ENCODE measurements at regions not wholly inside any gene's neighbourhood (a gene's known extent, or its start where the extent isn't known, plus 50 kb on each side); places are given as distances from the start of the nearest gene placed in this dataset.

DNA sequence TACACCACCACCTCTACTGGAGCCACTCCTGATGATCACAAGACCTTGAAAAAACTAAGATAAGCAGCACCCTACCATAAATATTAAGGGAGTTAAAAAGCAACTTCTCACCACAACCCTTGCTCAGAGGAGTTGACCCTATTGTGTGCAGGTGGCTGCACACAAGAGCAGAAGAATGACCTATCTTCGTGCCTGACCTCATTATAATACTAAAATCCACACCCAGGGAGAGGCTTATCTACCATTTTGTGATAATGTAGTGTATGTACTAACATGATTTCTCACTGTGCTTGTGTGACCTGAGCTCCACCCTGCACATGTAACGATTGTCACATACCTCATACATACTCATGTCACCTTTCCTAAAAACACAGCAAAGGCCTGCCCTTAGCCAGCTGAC lies 205.0 kb upstream of the MBL2 start:
- intact Hi-C loops (cut with DNase I; ENCODE audit: low total_unique reads), result no loop called here
- H3K4me3 ChIP-seq (ENCODE audit: low read depth, poor library complexity, severe bottlenecking), result no peak overlapping the region
- no peak for TF ChIP-seq POLR2A (IDR thresholded peaks at IDR 0.05)
- TF ChIP-seq, protein P1, sequence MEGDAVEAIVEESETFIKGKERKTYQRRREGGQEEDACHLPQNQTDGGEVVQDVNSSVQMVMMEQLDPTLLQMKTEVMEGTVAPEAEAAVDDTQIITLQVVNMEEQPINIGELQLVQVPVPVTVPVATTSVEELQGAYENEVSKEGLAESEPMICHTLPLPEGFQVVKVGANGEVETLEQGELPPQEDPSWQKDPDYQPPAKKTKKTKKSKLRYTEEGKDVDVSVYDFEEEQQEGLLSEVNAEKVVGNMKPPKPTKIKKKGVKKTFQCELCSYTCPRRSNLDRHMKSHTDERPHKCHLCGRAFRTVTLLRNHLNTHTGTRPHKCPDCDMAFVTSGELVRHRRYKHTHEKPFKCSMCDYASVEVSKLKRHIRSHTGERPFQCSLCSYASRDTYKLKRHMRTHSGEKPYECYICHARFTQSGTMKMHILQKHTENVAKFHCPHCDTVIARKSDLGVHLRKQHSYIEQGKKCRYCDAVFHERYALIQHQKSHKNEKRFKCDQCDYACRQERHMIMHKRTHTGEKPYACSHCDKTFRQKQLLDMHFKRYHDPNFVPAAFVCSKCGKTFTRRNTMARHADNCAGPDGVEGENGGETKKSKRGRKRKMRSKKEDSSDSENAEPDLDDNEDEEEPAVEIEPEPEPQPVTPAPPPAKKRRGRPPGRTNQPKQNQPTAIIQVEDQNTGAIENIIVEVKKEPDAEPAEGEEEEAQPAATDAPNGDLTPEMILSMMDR (IDR thresholded peaks at IDR 0.05), result no peak
- WGBS, 2 donors, result 82 to 83% methylated on average over 2 of the region's 2 CpGs
- no peak for DNase-seq (ENCODE audit: low spot score in 2 of 2)

DNA sequence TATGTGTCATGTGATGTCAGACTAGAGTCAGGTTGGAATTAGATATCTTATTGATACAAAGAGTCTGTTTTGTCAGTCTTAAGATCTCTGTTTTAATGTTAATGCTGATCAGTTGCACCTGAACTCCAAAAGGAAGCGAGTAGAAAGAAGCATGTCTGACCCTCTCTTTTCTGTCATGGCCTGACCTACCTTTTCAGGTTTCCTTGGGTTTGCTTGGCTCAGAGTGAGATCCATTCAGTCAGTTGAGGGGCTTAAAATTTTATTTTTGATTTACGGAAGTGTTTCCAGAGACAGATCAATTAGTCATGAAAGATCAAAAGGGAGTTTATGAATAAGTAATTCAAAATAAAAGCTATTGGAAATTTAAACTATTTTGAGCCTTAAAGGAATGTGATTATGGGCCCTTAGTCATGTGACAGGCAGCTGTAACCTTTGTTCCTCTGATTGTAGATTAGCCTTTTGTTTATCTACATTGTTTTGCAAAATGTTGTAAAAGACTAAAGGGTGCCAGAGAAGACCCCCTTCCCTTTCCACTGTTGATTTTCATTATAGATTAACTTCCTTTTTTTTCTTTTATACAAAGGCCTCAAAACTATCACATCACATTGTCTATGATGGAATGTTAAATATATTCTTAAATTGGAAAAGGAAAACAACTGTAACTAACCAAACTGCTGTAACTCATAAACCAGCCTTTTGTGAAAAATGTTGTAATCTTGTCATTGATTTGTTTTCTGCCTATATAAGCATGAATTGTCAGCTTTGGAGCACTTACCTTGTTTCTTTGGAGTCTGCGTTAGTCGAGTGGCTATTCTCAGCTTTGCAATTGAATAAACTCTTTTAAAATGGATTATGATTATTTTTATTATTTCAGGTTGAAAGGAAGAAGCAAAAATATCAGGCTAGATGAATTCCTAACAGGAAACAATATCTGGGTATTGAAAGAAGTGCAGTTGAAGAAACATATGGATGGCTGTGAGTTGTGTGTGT lies 195.5 kb upstream of the MBL2 start:
- no peak for DNase-seq (ENCODE audit: low spot score in 2 of 2)
- no peak overlapping the region for H3K4me3 ChIP-seq (ENCODE audit: low read depth, poor library complexity, severe bottlenecking)
- intact Hi-C loops (cut with DNase I; ENCODE audit: low total_unique reads), result no loop called here
- TF ChIP-seq, protein P1 (IDR thresholded peaks at IDR 0.05), result no peak
- TF ChIP-seq POLR2A (IDR thresholded peaks at IDR 0.05), result no peak
- 79 to 88% methylated on average over 4 of the region's 4 CpGs for WGBS, 2 donors

DNA sequence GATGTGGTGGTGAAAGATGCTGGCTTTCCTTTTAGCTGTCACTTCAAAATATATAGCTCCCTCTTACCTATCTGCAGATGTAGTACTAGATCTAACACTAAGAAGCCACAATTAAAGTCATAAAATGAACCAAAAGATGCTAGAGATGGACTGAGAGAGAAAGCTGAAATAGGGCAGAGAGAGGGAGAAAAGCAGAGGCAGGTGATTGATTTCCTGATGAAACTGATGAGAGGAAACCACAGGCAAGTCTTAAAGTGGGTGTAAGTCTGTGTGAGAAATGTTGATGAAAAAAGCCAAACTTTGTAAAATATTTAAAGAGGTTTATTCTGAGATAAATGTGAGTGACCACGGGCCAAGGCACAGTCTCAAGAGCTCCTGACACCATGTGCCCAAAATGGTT lies 194.3 kb upstream of the MBL2 start:
- H3K4me3 ChIP-seq (ENCODE audit: low read depth, poor library complexity, severe bottlenecking), result no peak overlapping the region
- no peak for TF ChIP-seq POLR2A (IDR thresholded peaks at IDR 0.05)
- TF ChIP-seq, protein P1 (IDR thresholded peaks at IDR 0.05), result no peak
- intact Hi-C loops (cut with DNase I; ENCODE audit: low total_unique reads), result no loop called here
- WGBS, 2 donors, result 86 to 100% methylated on average over 1 of the region's 1 CpG
- no peak for DNase-seq (ENCODE audit: low spot score in 2 of 2)

DNA sequence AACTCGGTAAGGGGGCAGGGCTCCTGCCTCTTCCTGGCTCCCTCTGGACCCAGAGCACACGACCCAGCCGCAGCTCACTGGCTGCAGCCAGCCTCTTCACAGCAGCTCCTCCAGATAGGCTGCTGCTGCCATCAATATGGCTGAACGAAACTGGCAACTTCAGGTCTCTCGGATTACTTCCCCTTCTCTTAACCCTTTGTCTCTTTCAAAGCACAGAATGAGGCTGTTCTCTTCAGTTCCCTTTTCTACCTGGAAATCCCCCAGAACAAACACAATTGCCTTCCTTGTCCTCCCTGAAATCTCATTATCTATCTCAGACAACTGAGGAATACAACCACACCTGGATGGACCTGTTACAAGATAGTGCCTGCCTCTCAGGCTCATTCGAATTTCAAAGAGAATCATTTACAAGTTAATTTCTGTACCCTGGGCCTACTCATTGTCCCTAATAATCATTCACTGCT lies 193.4 kb upstream of the MBL2 start:
- TF ChIP-seq, protein P1 (IDR thresholded peaks at IDR 0.05), result no peak
- TF ChIP-seq POLR2A (IDR thresholded peaks at IDR 0.05), result no peak
- H3K4me3 ChIP-seq (ENCODE audit: low read depth, poor library complexity, severe bottlenecking), result no peak overlapping the region
- 21 to 43% methylated on average over 6 of the region's 6 CpGs for WGBS, 2 donors
- DNase-seq (ENCODE audit: low spot score in 2 of 2), result no peak
- intact Hi-C loops (cut with DNase I; ENCODE audit: low total_unique reads), result no loop called here

DNA sequence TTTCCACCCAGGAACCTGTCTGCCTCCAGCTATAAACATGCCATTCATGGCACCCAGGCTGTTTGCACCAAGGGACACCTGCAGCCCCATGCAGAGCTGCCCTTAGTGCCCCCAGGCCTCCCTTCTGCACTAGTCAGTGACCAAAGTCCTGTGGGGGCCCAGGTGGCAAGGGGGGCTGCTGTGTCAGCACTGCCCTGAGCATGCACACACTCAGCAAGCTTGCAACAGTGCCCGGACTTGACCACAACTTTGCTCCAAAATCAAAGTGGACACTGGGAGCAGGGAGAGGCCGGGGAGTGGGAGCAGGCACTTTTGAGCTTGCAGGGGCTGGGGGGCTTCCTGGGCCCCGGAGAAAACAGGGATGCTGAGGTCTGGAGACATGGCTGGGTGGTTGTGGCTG lies 192.9 kb upstream of the MBL2 start:
- no peak for TF ChIP-seq POLR2A (IDR thresholded peaks at IDR 0.05)
- TF ChIP-seq, protein P1 (IDR thresholded peaks at IDR 0.05), result no peak
- no peak for DNase-seq (ENCODE audit: low spot score in 2 of 2)
- intact Hi-C loops (cut with DNase I; ENCODE audit: low total_unique reads), result no loop called here
- 73 to 87% methylated on average over 3 of the region's 3 CpGs for WGBS, 2 donors
- H3K4me3 ChIP-seq (ENCODE audit: low read depth, poor library complexity, severe bottlenecking), result no peak overlapping the region
